ENCODE measurements at regions not wholly inside any gene's neighbourhood (a gene's known extent, or its start where the extent isn't known, plus 50 kb on each side); places are given as distances from the start of the nearest gene placed in this dataset.

- no peak for DNase-seq (ENCODE audit: low read depth)
- no peak for TF ChIP-seq CTCF (IDR thresholded peaks at IDR 0.05; ENCODE audit: low read length, missing control alignments)
- H3K4me3 ChIP-seq (replicated peaks; ENCODE audit: low read depth, low read length) = no peak overlapping the region
Measured at GRCh38 chr2:53562407-53562806, 205.2 kb upstream of the CHAC2 start.

GRCh38 chr2:53561155-53561554 lies 206.4 kb upstream of the CHAC2 start:
- no peak for TF ChIP-seq CTCF (IDR thresholded peaks at IDR 0.05; ENCODE audit: low read length, missing control alignments)
- no peak for DNase-seq (ENCODE audit: low read depth)
- H3K4me3 ChIP-seq (replicated peaks; ENCODE audit: low read depth, low read length) = no peak overlapping the region

GRCh38 chr2:53559302-53559966 lies 208.2 kb upstream of the CHAC2 start:
- no peak for DNase-seq (ENCODE audit: low read depth)
- no peak overlapping the region for H3K4me3 ChIP-seq (replicated peaks; ENCODE audit: low read depth, low read length)
- no peak for TF ChIP-seq CTCF (IDR thresholded peaks at IDR 0.05; ENCODE audit: low read length, missing control alignments)

GRCh38 chr2:53558867-53559266 lies 208.7 kb upstream of the CHAC2 start:
- H3K4me3 ChIP-seq (replicated peaks; ENCODE audit: low read depth, low read length) = no peak overlapping the region
- TF ChIP-seq CTCF (IDR thresholded peaks at IDR 0.05; ENCODE audit: low read length, missing control alignments) = no peak

DNA sequence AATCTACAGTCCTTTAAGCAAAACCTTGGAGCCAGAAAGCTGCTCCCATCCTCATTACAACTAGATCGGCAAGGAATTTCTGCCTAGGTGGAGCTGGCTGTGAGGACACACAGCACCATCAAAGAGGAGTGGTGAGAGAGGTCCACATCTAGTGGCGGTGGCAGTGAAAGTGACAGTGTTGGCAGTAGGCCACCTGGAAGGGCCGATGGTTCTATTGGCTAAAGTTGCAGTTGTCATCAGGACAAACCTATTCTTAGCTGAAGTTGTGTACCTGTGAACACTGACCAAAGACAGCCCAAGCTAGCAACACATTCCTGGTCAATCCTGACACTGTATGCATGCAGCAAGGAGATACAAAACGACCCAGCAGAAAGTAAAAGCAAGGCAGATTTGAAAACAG lies 218.1 kb upstream of the CHAC2 start:
- no peak for TF ChIP-seq CTCF (IDR thresholded peaks at IDR 0.05; ENCODE audit: low read length, missing control alignments)
- DNase-seq (ENCODE audit: low read depth) = no peak
- H3K4me3 ChIP-seq (replicated peaks; ENCODE audit: low read depth, low read length) = no peak overlapping the region

More at GRCh38 chr2:53558867-53559266, 208.7 kb upstream of the CHAC2 start:
- no peak for DNase-seq (ENCODE audit: low read depth)

DNA sequence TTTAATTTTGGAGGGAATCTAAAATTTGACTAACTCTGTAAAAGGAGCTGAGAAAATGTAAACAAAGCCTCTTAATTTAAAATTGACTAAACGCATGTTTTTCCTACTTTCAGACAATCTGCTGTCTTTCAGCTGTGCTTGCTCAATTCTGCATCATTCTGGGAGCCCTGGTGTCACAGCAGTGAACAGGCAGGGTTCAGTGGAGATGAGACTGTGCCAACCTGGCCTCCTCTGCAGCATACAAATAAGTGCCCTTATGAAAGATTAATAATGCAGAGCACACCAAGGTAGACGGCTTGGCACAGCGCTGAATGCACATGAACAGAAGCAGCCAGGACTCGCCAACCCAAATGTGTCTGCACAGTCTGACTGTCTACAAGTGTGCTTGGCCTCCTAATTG lies 222.0 kb upstream of the CHAC2 start:
- no peak for TF ChIP-seq CTCF (IDR thresholded peaks at IDR 0.05; ENCODE audit: low read length, missing control alignments)
- H3K4me3 ChIP-seq (replicated peaks; ENCODE audit: low read depth, low read length) = no peak overlapping the region
- DNase-seq (ENCODE audit: low read depth) = no peak

- no peak overlapping the region for H3K4me3 ChIP-seq (replicated peaks; ENCODE audit: low read depth, low read length)
- TF ChIP-seq CTCF (IDR thresholded peaks at IDR 0.05; ENCODE audit: low read length, missing control alignments) = no peak
- DNase-seq (ENCODE audit: low read depth) = no peak
Measured at GRCh38 chr2:53544871-53545558, 222.6 kb upstream of the CHAC2 start.
